MM.1S (cell line): ENCODE measurements at regions not wholly inside any gene's neighbourhood (a gene's known extent, or its start where the extent isn't known, plus 50 kb on each side); places are given as distances from the start of the nearest gene placed in this dataset.

Experiments
- EZH2 ChIP-seq: fragments of 300-600 bp; sonication (generic); optimal IDR thresholded peaks from 2 replicates; pipeline ENCODE3; 2017; ENCODE audit warnings: low read depth, mild to moderate bottlenecking, antibody characterized with exemption, low read length, mixed read lengths
- TF ChIP-seq, protein P1 (sequence below): fragments of 300-600 bp; sonication (generic); IDR thresholded peaks from 2 replicates; pipeline ENCODE4 v1.5.1; 2016; ENCODE audit warnings: antibody characterized with exemption, low read length, mixed read lengths

GRCh38 chr10:128993443-128993842, 473.6 kb upstream of the MGMT start:
- TF ChIP-seq, protein P1, sequence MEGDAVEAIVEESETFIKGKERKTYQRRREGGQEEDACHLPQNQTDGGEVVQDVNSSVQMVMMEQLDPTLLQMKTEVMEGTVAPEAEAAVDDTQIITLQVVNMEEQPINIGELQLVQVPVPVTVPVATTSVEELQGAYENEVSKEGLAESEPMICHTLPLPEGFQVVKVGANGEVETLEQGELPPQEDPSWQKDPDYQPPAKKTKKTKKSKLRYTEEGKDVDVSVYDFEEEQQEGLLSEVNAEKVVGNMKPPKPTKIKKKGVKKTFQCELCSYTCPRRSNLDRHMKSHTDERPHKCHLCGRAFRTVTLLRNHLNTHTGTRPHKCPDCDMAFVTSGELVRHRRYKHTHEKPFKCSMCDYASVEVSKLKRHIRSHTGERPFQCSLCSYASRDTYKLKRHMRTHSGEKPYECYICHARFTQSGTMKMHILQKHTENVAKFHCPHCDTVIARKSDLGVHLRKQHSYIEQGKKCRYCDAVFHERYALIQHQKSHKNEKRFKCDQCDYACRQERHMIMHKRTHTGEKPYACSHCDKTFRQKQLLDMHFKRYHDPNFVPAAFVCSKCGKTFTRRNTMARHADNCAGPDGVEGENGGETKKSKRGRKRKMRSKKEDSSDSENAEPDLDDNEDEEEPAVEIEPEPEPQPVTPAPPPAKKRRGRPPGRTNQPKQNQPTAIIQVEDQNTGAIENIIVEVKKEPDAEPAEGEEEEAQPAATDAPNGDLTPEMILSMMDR: no peak
- no peak for TF ChIP-seq EZH2
